HG03066 (cell line): ENCODE measurements at regions not wholly inside any gene's neighbourhood (a gene's known extent, or its start where the extent isn't known, plus 50 kb on each side); places are given as distances from the start of the nearest gene placed in this dataset.
"Not testable (repeated sequence)": the region's sequence is repeated elsewhere in the genome, so short reads cannot be mapped to it uniquely, and the experiment has no call there.

Source experiments
- ATAC-seq: cut with Tn5 transposase; IDR thresholded peaks from one replicate; pipeline ENCODE4 v1.9.1; 2021; ENCODE audit warnings: low read depth; ENCODE audit not compliant: unreplicated experiment

DNA sequence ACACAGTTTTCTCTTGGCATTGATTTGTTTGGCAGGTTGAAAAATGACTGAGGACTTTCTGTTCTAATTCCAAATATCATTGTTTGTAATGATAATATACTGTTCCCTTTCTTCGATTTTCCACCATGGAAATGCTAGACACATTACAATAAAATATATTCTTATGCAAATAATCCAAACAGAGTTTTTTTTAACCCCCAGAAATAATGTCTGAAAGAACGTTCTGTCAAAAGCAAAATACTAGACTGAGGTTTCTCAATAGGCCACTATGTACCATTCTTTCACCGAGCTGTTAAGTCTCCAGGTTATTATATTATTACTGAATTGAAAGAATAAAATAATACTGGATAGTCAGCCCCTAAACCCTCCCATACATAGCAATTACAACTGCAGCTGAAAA lies 312.5 kb downstream of the ZIC3 start:
- ATAC-seq = no peak

DNA sequence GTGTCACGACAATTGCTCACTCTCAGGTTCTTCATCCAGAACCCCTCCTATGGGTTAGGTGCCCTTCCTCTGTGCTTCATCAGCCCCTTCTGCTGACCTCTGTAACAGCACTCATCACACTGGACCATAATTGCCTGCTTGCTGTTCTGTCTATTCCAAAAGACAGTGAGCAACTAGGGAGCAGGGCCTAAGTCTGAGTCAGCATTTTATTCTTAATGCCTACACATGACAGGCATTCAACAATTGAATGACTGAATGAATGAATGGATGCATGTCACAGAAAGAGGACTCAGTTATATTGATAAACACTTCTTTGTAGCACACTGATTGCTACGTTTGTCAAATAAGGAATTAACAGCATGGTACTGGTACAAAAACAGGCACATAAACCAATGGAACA lies 317.0 kb downstream of the ZIC3 start:
- no peak for ATAC-seq

DNA sequence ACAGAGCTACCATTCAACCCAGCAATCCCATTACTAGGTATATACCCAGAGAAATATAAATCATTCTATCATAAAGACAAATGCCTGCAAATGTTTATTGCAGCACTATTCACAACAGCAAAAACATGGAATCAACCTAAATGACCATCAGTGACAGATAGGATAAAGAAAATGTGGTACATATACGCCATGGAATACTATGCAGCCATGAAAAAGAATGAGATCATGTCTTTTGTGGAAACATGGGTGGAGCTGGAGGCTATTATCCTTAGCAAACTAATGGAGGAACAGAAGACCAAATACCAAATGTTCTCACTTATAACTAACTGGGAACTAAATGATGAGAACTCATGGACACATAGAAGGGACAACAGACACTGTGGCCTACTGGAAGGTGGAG lies 318.9 kb downstream of the ZIC3 start:
- not testable (repeated sequence) for ATAC-seq

- no peak for ATAC-seq
Observed at GRCh38 chrX:137891431-137891830, 325.5 kb downstream of the ZIC3 start.

GRCh38 chrX:137896123-137896522 lies 330.2 kb downstream of the ZIC3 start:
- no peak for ATAC-seq

- no peak for ATAC-seq
Observed at GRCh38 chrX:137915466-137915865, 349.5 kb downstream of the ZIC3 start.

DNA sequence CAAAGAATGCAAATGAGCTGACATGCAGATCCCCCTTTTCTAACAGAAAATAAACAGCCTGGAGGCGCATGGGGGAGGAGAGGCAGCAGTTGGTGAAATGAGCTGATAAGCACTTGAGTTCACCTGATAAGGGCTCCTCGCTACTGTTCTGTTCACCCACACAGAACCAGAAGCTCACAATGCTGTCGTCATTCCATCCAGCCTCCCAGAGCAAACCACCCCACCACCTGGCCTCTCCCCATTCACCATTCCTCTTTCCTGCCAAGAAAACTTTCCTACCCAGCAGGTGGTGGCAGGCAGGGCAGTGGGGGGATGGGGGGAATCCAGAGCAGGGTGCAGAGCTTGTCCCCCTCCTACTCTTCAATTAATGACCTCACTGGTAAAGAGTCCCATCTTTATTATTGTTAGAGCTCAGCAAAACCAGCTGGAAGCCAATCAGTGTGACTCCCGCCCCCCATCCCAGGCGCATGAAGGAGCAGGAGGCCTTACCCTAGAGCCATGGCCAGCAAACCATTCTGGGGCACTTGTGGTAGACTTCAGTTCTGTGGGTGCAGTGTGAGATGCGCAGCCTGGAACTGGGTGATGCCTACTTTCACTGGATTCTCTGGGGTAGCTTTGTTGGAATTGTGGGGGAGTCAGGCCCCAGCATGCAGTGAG lies 350.3 kb downstream of the ZIC3 start:
- ATAC-seq = no peak

- ATAC-seq = no peak
Observed at GRCh38 chrX:137926090-137926489, 360.2 kb downstream of the ZIC3 start.

- ATAC-seq = no peak
Observed at GRCh38 chrX:137929951-137930350, 364.0 kb downstream of the ZIC3 start.

DNA sequence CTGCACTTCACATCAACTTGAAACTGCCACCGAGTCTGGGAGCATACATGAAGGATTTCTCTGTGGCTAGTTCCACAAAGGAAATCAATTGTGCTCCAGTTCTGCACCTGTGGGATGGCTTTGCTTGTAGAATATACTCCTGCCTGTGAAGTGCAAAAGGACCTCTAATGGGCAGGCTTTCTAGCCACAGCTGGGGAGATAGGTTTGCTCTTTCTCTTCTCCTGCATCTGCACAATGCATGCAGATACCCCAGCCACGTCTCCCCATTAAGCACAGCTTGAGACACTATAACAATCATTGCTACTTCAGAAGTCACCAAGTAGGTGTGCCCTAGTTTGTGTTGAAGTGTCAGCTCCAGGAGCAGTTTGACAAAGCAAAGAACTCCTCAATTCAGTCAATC lies 364.6 kb downstream of the ZIC3 start:
- ATAC-seq = no peak

GRCh38 chrX:137934214-137934613 lies 368.3 kb downstream of the ZIC3 start:
- not testable (repeated sequence) for ATAC-seq

DNA sequence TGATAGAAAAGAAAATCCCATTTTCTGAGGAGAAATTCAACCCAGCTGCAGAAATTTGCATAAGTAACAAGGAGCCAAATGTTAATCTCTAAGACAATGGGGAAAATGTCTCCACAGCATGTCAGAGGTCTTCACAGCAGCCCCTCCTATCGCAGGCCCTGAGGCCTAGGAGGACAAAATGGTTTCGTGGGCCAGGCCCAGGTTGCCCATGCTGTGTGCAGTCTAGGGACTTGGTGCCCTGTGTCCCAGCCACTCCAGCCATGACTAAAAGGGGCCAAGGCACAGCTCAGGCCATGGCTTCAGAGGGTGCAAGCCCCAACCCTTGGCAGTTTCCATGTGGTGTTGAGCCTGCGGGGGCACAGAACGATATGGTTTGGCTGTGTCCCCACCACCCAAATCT lies 369.0 kb downstream of the ZIC3 start:
- ATAC-seq = not testable (repeated sequence)

- ATAC-seq = no peak
Observed at GRCh38 chrX:137945470-137945869, 379.5 kb downstream of the ZIC3 start.

GRCh38 chrX:137969191-137969590 lies 403.3 kb downstream of the ZIC3 start:
- ATAC-seq = no peak

GRCh38 chrX:137982472-137983172 lies 416.7 kb downstream of the ZIC3 start:
- no peak for ATAC-seq

- ATAC-seq = no peak
Observed at GRCh38 chrX:137988470-137988869, 422.5 kb downstream of the ZIC3 start.

GRCh38 chrX:137998619-137999018 lies 432.7 kb downstream of the ZIC3 start:
- no peak for ATAC-seq

GRCh38 chrX:137999071-137999470 lies 433.1 kb downstream of the ZIC3 start:
- no peak for ATAC-seq

GRCh38 chrX:137999552-137999951 lies 433.6 kb downstream of the ZIC3 start:
- ATAC-seq = no peak

- ATAC-seq = no peak
Observed at GRCh38 chrX:138001226-138001625, 435.3 kb downstream of the ZIC3 start.

GRCh38 chrX:138006180-138006579 lies 440.3 kb downstream of the ZIC3 start:
- ATAC-seq = no peak

DNA sequence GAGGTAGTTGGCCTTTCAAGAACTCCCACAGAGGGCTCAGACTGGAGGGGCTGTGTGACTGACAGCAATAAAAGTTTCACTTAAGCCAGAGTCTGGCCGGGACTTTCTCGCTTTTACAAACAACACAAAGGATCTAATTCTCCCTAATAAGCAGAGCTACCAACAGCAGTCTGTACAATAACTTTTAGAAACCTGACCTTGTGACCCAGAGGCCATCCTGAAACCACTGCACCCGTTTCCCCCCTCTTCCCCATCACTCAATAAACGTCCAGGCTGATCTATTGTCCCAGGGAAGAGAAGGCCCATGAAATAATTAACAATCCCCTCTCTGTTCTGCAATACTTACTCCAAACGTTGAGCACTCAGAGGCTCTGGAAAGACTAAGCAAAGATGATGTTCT lies 442.4 kb downstream of the ZIC3 start:
- no peak for ATAC-seq
